ENCODE measurements at regions not wholly inside any gene's neighbourhood (a gene's known extent, or its start where the extent isn't known, plus 50 kb on each side); places are given as distances from the start of the nearest gene placed in this dataset.

DNA sequence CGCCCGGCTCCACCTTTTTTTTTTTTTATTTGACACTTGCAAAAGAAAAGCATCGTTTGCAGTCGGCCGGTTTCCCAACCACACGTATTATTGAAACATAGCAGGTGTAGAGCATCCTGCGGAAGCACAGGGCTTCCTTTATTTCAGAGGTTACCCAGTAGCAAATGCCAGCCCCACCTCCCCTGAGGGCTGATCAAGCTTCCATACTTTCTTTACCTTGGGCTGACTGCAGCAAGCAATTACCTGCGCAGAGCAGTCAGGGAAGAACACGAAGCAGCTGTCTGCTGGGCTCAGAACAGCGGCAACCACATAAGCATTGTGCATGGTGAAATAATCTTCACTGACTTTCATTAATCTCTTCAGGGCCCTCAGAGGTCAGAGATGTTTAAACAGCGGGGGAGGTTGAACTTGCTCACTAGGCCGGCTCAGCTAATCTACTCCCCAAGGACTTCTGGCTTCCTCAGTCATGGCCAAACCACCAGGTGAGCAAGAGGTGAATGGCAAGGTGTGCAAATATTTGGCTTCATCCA, 784.7 kb upstream of the AUTS2 start:
- no peak for ATAC-seq
- no peaks in the 10 kb centered on the region for H3K9me3 ChIP-seq (ENCODE audit: low read length)
- ChIA-PET POLR2A (ENCODE audit: unreplicated experiment) (no interaction called here), CTCF (no interaction called here)
- H3K27ac ChIP-seq (ENCODE audit: low read length) = no peak overlapping the region
- BruUV-seq (replicated peaks) = no TSS peak
- H3K4me2 ChIP-seq (ENCODE audit: low read length) = no peak overlapping the region
- H2AFZ ChIP-seq (ENCODE audit: low read length) = no peak overlapping the region
- H3K36me3 ChIP-seq (ENCODE audit: low read depth, low read length) = no peaks in the 10 kb centered on the region
- no peaks in the 10 kb centered on the region for H3K79me2 ChIP-seq (ENCODE audit: low read length)
- no peaks in the 10 kb centered on the region for H3F3A ChIP-seq (ENCODE audit: low read length, unreplicated experiment)
- no peak overlapping the region for H3K4me3 ChIP-seq (ENCODE audit: low read length)
- no peaks in the 10 kb centered on the region for H3K4me1 ChIP-seq (ENCODE audit: insufficient read depth, low read length)
- no peak for TF ChIP-seq EZH2 (IDR thresholded peaks at IDR 0.05; ENCODE audit: low read length, unreplicated experiment)
- TF ChIP-seq, protein P1, sequence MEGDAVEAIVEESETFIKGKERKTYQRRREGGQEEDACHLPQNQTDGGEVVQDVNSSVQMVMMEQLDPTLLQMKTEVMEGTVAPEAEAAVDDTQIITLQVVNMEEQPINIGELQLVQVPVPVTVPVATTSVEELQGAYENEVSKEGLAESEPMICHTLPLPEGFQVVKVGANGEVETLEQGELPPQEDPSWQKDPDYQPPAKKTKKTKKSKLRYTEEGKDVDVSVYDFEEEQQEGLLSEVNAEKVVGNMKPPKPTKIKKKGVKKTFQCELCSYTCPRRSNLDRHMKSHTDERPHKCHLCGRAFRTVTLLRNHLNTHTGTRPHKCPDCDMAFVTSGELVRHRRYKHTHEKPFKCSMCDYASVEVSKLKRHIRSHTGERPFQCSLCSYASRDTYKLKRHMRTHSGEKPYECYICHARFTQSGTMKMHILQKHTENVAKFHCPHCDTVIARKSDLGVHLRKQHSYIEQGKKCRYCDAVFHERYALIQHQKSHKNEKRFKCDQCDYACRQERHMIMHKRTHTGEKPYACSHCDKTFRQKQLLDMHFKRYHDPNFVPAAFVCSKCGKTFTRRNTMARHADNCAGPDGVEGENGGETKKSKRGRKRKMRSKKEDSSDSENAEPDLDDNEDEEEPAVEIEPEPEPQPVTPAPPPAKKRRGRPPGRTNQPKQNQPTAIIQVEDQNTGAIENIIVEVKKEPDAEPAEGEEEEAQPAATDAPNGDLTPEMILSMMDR (conservative IDR thresholded peaks at IDR 0.05; ENCODE audit: low read depth, low read length) = no peak
- no peak for TF ChIP-seq EZH2phosphoT487 (IDR thresholded peaks at IDR 0.05; ENCODE audit: borderline replicate concordance, low read length)
- H3K9me2 ChIP-seq (replicated peaks; ENCODE audit: low read length) = no peaks in the 10 kb centered on the region
- H4K20me1 ChIP-seq (ENCODE audit: low read length) = no peaks in the 10 kb centered on the region
- intact Hi-C loops (cut with micrococcal nuclease) = no loop called here
- DNase-seq = no peak
- H3K9ac ChIP-seq (ENCODE audit: low read length) = no peak overlapping the region
- no peaks in the 10 kb centered on the region for H3K27me3 ChIP-seq (ENCODE audit: low read length)

DNA sequence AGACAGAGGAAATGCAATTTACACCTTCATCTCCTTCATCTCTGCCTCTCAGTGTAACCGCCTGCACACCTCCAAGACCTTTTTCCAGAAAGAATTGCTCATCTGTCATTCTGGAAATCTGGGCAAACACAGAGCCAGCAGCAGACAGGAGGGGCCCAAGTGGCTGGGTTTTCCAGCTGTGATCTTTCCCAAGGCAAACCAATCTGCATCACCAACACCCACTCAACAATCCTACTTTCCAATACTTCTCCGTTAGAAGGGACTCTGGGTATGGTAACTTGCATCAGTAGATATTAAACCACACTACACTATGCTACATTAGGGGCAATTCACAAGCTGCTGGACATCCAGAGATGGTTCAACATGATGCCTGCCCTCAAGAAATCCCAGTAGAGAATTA, 781.8 kb upstream of the AUTS2 start:
- no peaks in the 10 kb centered on the region for H4K20me1 ChIP-seq (ENCODE audit: low read length)
- intact Hi-C loops (cut with micrococcal nuclease) = no loop called here
- H3K4me1 ChIP-seq (ENCODE audit: insufficient read depth, low read length) = no peaks in the 10 kb centered on the region
- ATAC-seq (no peak), DNase-seq (no peak)
- H2AFZ ChIP-seq (ENCODE audit: low read length) = no peak overlapping the region
- H3K4me3 ChIP-seq (ENCODE audit: low read length) = no peak overlapping the region
- no peaks in the 10 kb centered on the region for H3K79me2 ChIP-seq (ENCODE audit: low read length)
- ChIA-PET POLR2A (ENCODE audit: unreplicated experiment) (no interaction called here), CTCF (no interaction called here)
- H3K9me3 ChIP-seq (ENCODE audit: low read length) = no peaks in the 10 kb centered on the region
- no peaks in the 10 kb centered on the region for H3K9me2 ChIP-seq (replicated peaks; ENCODE audit: low read length)
- H3K27ac ChIP-seq (ENCODE audit: low read length) = no peak overlapping the region
- H3F3A ChIP-seq (ENCODE audit: low read length, unreplicated experiment) = no peaks in the 10 kb centered on the region
- TF ChIP-seq EZH2phosphoT487 (IDR thresholded peaks at IDR 0.05; ENCODE audit: borderline replicate concordance, low read length) (no peak), EZH2 (IDR thresholded peaks at IDR 0.05; ENCODE audit: low read length, unreplicated experiment) (no peak)
- TF ChIP-seq, protein P1 (conservative IDR thresholded peaks at IDR 0.05; ENCODE audit: low read depth, low read length) = no peak
- BruUV-seq (replicated peaks) = no TSS peak
- H3K4me2 ChIP-seq (ENCODE audit: low read length) = no peak overlapping the region
- H3K36me3 ChIP-seq (ENCODE audit: low read depth, low read length) = no peaks in the 10 kb centered on the region
- H3K27me3 ChIP-seq (ENCODE audit: low read length) = no peaks in the 10 kb centered on the region
- no peak overlapping the region for H3K9ac ChIP-seq (ENCODE audit: low read length)

DNA sequence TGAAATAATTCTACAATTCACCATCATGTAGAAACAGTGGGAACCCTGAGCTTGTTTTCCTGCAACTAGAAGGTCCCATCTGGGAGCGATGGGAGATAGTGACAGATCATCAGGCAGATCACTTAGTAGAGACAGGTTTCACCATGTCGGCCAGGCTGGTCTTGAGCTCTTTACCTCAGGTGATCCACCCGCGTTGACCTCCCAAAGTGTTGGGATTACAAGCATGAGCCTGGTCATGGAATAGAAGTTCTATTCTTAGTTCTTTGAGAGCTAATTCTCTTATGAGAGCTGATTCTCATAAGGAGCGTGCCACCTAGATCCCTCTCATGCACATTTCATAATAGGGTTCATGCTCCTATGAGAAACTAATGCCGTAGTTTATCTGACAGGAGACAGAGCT, 778.0 kb upstream of the AUTS2 start:
- BruUV-seq (replicated peaks) = no TSS peak

More for the DNA sequence above, 778.0 kb upstream of the AUTS2 start:
- ChIA-PET CTCF (no interaction called here), POLR2A (ENCODE audit: unreplicated experiment) (no interaction called here)
- no peak for DNase-seq
- Histone ChIP-seq H3K27ac (ENCODE audit: low read length) (no peak overlapping the region), H3K27me3 (ENCODE audit: low read length) (no peaks in the 10 kb centered on the region), H3K9me3 (ENCODE audit: low read length) (0 out of 2 replicates have a peak, but pooled peaks cover 5% of the 10 kb centered on the region), H3K9me2 (replicated peaks; ENCODE audit: low read length) (no peaks in the 10 kb centered on the region), H3F3A (ENCODE audit: low read length, unreplicated experiment) (no peaks in the 10 kb centered on the region), H3K4me2 (ENCODE audit: low read length) (no peak overlapping the region), H3K4me3 (ENCODE audit: low read length) (no peak overlapping the region), H3K9ac (ENCODE audit: low read length) (no peak overlapping the region), H3K4me1 (ENCODE audit: insufficient read depth, low read length) (no peaks in the 10 kb centered on the region), H3K79me2 (ENCODE audit: low read length) (no peaks in the 10 kb centered on the region), H3K36me3 (ENCODE audit: low read depth, low read length) (no peaks in the 10 kb centered on the region), H2AFZ (ENCODE audit: low read length) (no peak overlapping the region), H4K20me1 (ENCODE audit: low read length) (no peaks in the 10 kb centered on the region)
- intact Hi-C loops (cut with micrococcal nuclease) = no loop called here
- TF ChIP-seq EZH2 (IDR thresholded peaks at IDR 0.05; ENCODE audit: low read length, unreplicated experiment) (no peak), EZH2phosphoT487 (IDR thresholded peaks at IDR 0.05; ENCODE audit: borderline replicate concordance, low read length) (no peak)
- TF ChIP-seq, protein P1 (conservative IDR thresholded peaks at IDR 0.05; ENCODE audit: low read depth, low read length) = no peak
- no peak for ATAC-seq
